Thoracic aorta (tissue), 2 donors: ENCODE measurements at regions not wholly inside any gene's neighbourhood (a gene's known extent, or its start where the extent isn't known, plus 50 kb on each side); places are given as distances from the start of the nearest gene placed in this dataset.
"Not testable (repeated sequence)": the region's sequence is repeated elsewhere in the genome, so short reads cannot be mapped to it uniquely, and the experiment has no call there.

Source experiments
- ATAC-seq: fragments of 150-250 bp; one replicate; pipeline ENCODE4 v1.8.0; 2017; ENCODE audit warnings: low read depth; ENCODE audit not compliant: insufficient number of reproducible peaks, low FRiP score
- DNase-seq: peaks from one replicate; pipeline ENCODE4 v3.0.0-alpha.2; 2020; ENCODE audit warnings: low spot score
- H3K27ac ChIP-seq, 2 donors: fragments of 200-600 bp; sonication (generic); 1 replicate in 1 of 2; 2 replicates in 1 of 2; pipeline ENCODE4 v1.5.1; 2016; ENCODE audit warnings: mild to moderate bottlenecking in 2 of 2, moderate library complexity in 2 of 2
- H3K27me3 ChIP-seq: fragments of 200-600 bp; sonication (generic); replicated peaks from 2 replicates; pipeline ENCODE4 v1.6.0; 2016; ENCODE audit warnings: mild to moderate bottlenecking; ENCODE audit not compliant: insufficient read depth
- H3K36me3 ChIP-seq: fragments of 200-600 bp; sonication (generic); one replicate; pipeline ENCODE4 v1.5.1; 2016
- H3K4me1 ChIP-seq, 2 donors: fragments of 200-600 bp; sonication (generic); 1 replicate in 1 of 2; 2 replicates in 1 of 2; pipeline versions ENCODE4 v1.5.1 to v1.6.0; 2016; ENCODE audit warnings: low read depth in 2 of 2, mild to moderate bottlenecking in 1 of 2; ENCODE audit not compliant: control insufficient read depth in 1 of 2
- H3K4me3 ChIP-seq: fragments of 200-600 bp; sonication (generic); 2 replicates; pipeline ENCODE4 v1.5.1; 2016; ENCODE audit warnings: mild to moderate bottlenecking
- H3K9me3 ChIP-seq: fragments of 200-600 bp; sonication (generic); 2 replicates; pipeline ENCODE4 v1.5.1; 2016
- CTCF ChIP-seq: fragments of 200-600 bp; sonication (generic); IDR thresholded peaks from one replicate; pipeline ENCODE4 v1.5.1; 2019; ENCODE audit warnings: antibody characterized with exemption

- H3K4me3 ChIP-seq = no peak overlapping the region
- ATAC-seq = no peak
- no peaks in the 10 kb centered on the region for H3K27me3 ChIP-seq
- H3K4me1 ChIP-seq = no peaks in the 10 kb centered on the region
- TF ChIP-seq CTCF = no peak
- no peak overlapping the region for H3K27ac ChIP-seq
- no peaks in the 10 kb centered on the region for H3K36me3 ChIP-seq
- no peaks in the 10 kb centered on the region for H3K9me3 ChIP-seq
- DNase-seq = no peak
These were observed 545.3 kb upstream of the GRID2 start for GRCh38 chr4:91758487-91758886.

GRCh38 chr4:91764085-91764484, 539.7 kb upstream of the GRID2 start:
- Histone ChIP-seq H3K27me3 (no peaks in the 10 kb centered on the region), H3K27ac (no peak overlapping the region), H3K4me3 (no peak overlapping the region), H3K4me1 (no peaks in the 10 kb centered on the region), H3K9me3 (no peaks in the 10 kb centered on the region), H3K36me3 (no peaks in the 10 kb centered on the region)
- TF ChIP-seq CTCF = no peak
- no peak for ATAC-seq
- no peak for DNase-seq

GRCh38 chr4:91769912-91770311, 533.9 kb upstream of the GRID2 start:
- no peaks in the 10 kb centered on the region for H3K9me3 ChIP-seq
- DNase-seq (no peak), ATAC-seq (no peak)
- H3K27ac ChIP-seq = no peak overlapping the region
- H3K36me3 ChIP-seq = no peaks in the 10 kb centered on the region
- H3K4me3 ChIP-seq = no peak overlapping the region
- no peaks in the 10 kb centered on the region for H3K27me3 ChIP-seq
- TF ChIP-seq CTCF = no peak
- H3K4me1 ChIP-seq = no peaks in the 10 kb centered on the region

GRCh38 chr4:91791631-91792030, 512.1 kb upstream of the GRID2 start:
- not testable (repeated sequence) for H3K9me3 ChIP-seq, H3K36me3 ChIP-seq, H3K4me3 ChIP-seq, H3K27me3 ChIP-seq, H3K27ac ChIP-seq, ATAC-seq, H3K4me1 ChIP-seq, DNase-seq

- Histone ChIP-seq H3K9me3 (no peaks in the 10 kb centered on the region), H3K36me3 (no peaks in the 10 kb centered on the region), H3K4me3 (no peak overlapping the region), H3K4me1 (no peaks in the 10 kb centered on the region), H3K27ac (no peak overlapping the region), H3K27me3 (no peaks in the 10 kb centered on the region)
- DNase-seq (no peak), ATAC-seq (no peak)
- no peak for TF ChIP-seq CTCF
These were observed 507.8 kb upstream of the GRID2 start for GRCh38 chr4:91795947-91796346.

GRCh38 chr4:91812319-91812718, 491.4 kb upstream of the GRID2 start:
- Histone ChIP-seq H3K27ac (no peak overlapping the region), H3K9me3 (no peaks in the 10 kb centered on the region), H3K36me3 (no peaks in the 10 kb centered on the region), H3K27me3 (no peaks in the 10 kb centered on the region), H3K4me3 (no peak overlapping the region), H3K4me1 (no peaks in the 10 kb centered on the region)
- DNase-seq = no peak
- TF ChIP-seq CTCF = no peak
- ATAC-seq = no peak
